HK-2 (cell line): ENCODE measurements at regions not wholly inside any gene's neighbourhood (a gene's known extent, or its start where the extent isn't known, plus 50 kb on each side); places are given as distances from the start of the nearest gene placed in this dataset.

ENCODE experiments used
- DNase-seq: peaks from one replicate; pipeline ENCODE4 v3.0.0-alpha.2; 2018; ENCODE audit not compliant: unreplicated experiment

DNA sequence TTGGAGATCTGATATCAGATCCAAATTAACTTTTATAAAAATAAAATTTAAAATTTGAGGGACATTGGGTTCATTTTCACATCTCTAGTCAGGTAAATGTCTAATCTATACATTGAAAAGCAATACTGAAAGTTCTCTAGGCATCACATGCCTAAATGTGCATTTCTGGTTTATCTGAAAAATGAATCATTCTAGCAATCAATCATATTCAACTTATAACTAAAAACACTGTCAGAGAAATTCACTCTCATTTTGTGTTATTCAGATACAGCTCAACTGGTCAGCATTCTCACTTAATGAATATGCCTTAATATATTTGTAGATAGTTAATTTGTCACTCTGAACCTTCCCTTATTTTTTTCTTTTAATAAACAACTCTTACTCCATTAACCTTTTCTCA lies 243.2 kb downstream of the CASP12 start:
- no peak for DNase-seq

DNA sequence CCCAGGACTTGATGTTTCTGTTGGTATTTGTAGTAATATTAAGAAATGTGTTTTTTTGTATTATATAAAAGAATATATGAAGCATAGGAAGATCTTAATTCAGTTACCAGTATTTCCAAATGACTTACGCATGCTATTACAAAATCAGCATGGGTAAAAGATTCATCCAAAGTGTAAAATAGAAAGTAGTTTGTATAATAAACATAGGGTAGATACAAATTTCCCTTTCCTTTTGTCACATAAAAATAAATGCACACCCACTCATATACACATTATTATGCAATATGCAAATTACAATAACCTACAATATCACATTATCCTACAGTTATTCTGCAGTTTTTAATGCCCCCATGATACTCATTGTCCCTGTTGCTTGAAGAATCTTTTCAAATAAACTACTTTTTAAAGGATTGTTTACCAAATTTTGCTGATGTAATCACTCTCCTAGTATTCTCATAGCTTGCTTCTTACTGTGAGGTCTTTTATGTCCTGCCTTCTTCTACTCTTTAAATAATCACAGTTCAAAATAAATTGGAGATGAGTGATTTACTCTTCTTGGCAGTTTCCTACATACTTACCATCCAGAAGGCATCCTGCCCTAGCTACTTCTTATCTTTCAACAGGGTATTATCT lies 244.0 kb downstream of the CASP12 start:
- DNase-seq: no peak

DNA sequence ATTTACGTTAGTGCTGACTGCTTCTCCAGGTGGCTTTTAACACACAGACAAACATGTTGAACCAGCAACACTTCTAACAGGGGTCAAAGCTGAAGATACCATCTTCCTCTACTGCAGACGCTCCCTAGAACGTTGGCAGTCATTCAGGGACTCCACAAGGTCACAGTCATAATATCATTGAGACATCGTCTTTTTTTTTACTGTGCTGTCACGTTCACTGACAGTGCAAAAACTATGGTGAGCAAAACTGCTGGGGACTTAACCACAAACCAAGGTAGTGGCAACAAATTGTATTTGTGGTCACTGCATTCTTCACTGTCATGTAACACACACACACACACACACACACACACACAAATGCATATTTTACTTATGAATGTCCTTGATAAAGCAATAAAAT lies 244.9 kb downstream of the CASP12 start:
- DNase-seq: no peak

DNA sequence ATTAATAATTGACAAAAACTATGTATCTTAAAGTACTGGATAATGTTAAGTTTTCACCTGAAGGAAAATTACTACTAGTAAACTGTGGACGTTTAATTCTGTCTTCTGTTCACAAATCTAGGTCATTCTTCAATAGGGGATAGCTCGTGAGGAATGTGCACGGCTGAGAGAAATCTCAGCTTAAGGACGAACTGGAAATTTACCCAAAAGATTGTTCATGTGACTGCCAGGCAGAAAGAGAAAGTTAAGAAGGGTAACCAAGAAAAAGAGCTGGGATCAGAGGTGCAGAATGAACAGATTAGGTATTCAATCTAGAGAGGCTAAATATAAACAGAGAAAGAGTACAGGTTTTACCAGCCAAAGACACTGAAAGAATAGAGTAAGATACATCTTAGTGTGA lies 245.3 kb downstream of the CASP12 start:
- DNase-seq: no peak

- DNase-seq: no peak
These were observed 248.0 kb downstream of the CASP12 start for GRCh38 chr11:104650234-104650633.

DNA sequence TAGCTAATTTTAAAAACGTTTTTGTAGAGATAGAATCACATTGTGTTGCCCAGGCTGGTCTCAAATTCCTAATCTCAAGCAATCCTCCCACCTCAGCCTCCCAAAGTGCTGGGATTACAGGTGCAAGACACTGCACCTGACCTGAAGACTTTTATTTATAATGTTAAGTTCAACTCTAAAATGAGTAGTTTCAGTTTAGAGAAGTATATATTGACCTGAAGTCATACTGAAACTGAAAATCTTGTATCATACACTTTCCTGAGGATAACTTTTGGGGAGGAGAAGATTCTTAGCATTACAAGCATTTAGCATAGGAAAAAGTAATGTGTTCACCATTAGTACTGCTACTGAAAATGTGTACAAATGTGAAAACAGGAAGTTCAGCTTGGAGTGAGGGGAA lies 249.3 kb downstream of the CASP12 start:
- no peak for DNase-seq

- DNase-seq: no peak
These were observed 252.7 kb downstream of the CASP12 start for GRCh38 chr11:104645261-104646222.

DNA sequence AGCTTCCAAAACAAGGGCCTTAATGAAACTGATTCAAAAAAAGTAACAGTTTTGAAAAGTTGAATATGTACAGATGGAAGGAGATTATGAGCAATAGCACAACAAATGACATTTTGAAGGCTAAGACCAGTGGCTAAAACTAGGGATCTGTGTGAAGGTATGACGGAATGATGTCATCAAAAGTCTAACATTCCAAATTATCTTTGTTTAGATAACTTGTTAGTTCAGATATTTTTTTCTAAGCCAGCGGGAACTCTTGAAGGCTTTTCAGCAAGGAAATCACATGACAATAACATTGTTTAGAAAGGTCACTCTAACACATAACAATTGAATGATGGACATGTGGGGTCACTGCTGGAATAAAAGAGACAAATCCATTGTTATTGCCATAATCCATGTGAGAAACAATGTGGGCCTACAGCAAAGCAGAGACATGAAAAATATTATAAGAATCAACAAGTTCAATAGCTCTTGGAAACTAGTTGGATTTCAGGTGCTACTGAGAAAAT lies 260.5 kb downstream of the CASP12 start:
- no peak for DNase-seq

GRCh38 chr11:104633226-104633625 lies 265.0 kb downstream of the CASP12 start:
- DNase-seq: no peak

DNA sequence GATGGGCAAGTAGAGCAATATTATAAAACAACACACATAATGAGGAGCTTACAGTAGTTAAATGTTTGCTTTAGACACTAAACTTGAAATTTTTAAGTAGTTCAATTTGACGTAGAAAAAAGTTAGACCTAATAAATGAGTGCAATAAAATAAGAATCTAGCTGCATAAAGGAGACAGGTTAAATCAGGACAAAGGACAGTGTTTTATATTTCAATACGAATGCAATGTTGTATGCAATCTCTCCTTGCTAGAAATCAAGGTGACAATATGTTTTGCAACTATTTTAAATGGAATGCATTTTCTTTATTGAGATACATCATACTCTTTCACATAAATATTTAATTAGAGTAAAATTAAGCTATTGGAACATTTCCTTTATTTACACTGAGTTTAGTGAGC lies 267.9 kb downstream of the CASP12 start:
- DNase-seq: no peak

DNA sequence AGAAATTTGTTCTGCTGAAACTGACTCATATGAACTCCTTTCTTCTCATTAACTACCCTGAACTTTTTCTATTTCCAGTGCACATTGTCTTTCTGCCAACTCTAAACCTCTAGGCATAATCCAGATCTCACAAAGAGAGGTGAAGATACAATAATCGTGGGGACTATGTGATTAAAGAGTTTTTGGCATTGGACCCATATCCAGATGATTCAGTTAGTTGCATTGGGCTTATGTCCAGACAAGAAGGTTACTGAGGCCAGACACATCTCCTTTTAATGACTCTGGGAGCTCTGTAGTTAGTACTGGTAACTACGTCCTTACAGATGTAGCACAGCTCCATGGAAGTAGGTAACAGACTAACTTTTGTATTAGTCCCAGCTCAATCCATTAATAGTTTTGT lies 273.0 kb downstream of the CASP12 start:
- DNase-seq: no peak

- no peak for DNase-seq
These were observed 274.2 kb downstream of the CASP12 start for GRCh38 chr11:104624021-104624420.

GRCh38 chr11:104623518-104623917 lies 274.7 kb downstream of the CASP12 start:
- DNase-seq: no peak

- no peak for DNase-seq
These were observed 277.3 kb downstream of the CASP12 start for GRCh38 chr11:104620991-104621390.

DNA sequence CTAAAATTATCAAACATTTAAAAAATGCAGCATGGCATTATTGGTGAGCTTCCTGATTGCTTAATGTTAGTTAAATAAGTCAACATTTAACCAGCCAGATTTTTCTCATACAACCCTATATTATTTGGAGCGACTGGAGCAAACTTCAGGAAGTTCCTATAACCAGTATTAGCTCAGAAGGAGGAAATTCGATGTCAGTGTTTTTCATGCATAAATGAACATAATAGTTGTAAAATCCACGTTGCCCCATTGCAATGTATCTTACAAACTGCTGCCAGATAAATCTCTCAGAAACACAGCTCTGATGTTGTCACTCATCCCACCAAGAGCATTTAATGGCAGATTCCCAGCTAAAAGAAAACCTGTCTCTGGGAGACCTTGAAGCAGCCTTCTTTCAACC lies 278.5 kb downstream of the CASP12 start:
- DNase-seq: no peak

GRCh38 chr11:104618954-104619353 lies 279.3 kb downstream of the CASP12 start:
- DNase-seq: no peak

GRCh38 chr11:104614961-104615360 lies 283.3 kb downstream of the CASP12 start:
- DNase-seq: no peak

- DNase-seq: no peak
These were observed 284.1 kb downstream of the CASP12 start for GRCh38 chr11:104614117-104614680.

GRCh38 chr11:104610635-104611034 lies 287.6 kb downstream of the CASP12 start:
- DNase-seq: no peak

DNA sequence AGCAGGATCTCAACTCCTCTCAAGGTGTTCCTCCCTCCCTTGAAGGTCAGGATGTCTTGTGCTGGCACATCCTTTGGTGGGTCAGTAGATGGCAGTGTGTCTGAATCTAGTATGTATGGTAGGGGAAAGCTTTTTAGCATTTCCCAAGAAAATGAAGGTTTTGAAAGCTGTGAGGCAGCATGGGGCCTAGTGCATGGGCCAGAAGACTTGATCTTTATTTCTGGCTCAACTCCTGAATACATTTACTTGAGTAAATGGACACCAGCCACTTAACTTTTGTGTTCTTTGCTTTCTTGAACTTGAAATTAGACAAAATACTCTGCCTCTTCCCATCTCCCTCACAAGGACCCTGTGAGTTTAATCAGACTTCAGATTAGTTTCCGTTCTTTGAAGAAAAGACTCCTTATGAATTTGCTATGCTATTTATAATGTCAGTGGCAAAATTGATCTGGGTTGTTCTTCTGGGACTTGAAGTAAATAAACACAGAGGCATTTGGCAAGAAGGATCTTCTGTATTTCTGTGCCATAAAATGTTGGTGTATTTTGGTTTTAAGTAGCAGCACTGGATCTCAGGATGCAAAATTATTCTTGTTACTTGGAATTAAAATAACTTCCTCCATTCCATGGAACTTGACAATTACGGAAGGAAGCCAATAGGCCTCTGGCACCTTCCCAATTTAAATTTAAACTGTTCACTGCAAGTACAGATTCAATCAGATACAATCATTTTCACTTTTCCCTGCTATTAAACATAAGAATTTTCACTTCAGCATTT lies 288.8 kb downstream of the CASP12 start:
- DNase-seq: peak; percentile 7

DNA sequence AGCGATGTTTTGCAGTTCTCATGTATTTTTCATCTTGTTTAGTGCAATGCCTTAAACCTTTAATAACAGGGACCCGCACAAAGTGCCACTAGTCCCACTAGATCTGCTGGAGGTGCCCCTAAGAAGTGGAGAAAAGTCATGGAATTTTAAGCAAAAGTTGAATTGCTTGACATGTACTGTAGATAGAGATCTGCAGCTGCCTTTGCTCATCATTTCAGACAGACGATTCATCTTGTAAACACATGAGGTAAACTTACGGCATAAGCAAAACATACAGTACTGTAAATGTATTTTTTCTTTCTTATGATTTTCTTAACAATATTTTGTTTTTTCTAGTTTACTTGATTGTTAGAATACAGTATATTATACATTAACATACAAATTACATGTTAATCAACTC lies 295.6 kb downstream of the CASP12 start:
- no peak for DNase-seq
